H1 (cell line): ENCODE measurements at regions not wholly inside any gene's neighbourhood (a gene's known extent, or its start where the extent isn't known, plus 50 kb on each side); places are given as distances from the start of the nearest gene placed in this dataset.

Source experiments
- ATF2 ChIP-seq: IDR thresholded peaks from 2 replicates; pipeline ENCODE4 v1.6.1; 2012; ENCODE audit warnings: low read length, inconsistent platforms
- ATF3 ChIP-seq: IDR thresholded peaks from 2 replicates; pipeline ENCODE4 v1.6.1; 2011; ENCODE audit warnings: low read depth, mild to moderate bottlenecking, low read length; ENCODE audit not compliant: insufficient read depth
- CHD1 ChIP-seq: IDR thresholded peaks from 2 replicates; pipeline ENCODE4 v1.6.1; 2012; ENCODE audit warnings: low read depth, low read length, improper control_type of control experiment
- CTCF ChIP-seq, 3 experiments: IDR thresholded peaks; 1 replicate in 2 of 3; 2 replicates in 1 of 3; pipeline versions ENCODE4 v1.5.1 to v1.6.1; 2011; ENCODE audit warnings: low read length in 3 of 3, mild to moderate bottlenecking in 3 of 3, inconsistent platforms in 2 of 3, low read depth in 1 of 3, moderate library complexity in 1 of 3; ENCODE audit not compliant: insufficient read depth in 1 of 3; ENCODE audit errors: control extremely low read depth in 1 of 3
- EP300 ChIP-seq, 2 experiments: IDR thresholded peaks; 1 replicate in 1 of 2; 2 replicates in 1 of 2; pipeline ENCODE4 v1.6.1; 2011 to 2012; ENCODE audit warnings: low read depth in 2 of 2, low read length in 2 of 2, mild to moderate bottlenecking in 2 of 2, borderline replicate concordance in 1 of 2, inconsistent platforms in 1 of 2, moderate library complexity in 1 of 2
- RFX5 ChIP-seq: IDR thresholded peaks from 2 replicates; pipeline ENCODE4 v1.6.1; 2011; ENCODE audit warnings: low read depth, low read length, improper control_type of control experiment, borderline replicate concordance
- RXRA ChIP-seq: IDR thresholded peaks from 2 replicates; pipeline ENCODE4 v1.6.1; 2011; ENCODE audit warnings: low read depth, mild to moderate bottlenecking, low read length, moderate library complexity; ENCODE audit not compliant: insufficient read depth
- SAP30 ChIP-seq: fragments of 300-600 bp; sonication (generic); IDR thresholded peaks from 2 replicates; pipeline ENCODE4 v1.7.1; 2012; ENCODE audit warnings: low read length, moderate library complexity, mild to moderate bottlenecking, inconsistent platforms; ENCODE audit not compliant: insufficient read depth, insufficient replicate concordance
- SUZ12 ChIP-seq: fragments of 200-600 bp; sonication (generic); IDR thresholded peaks from 2 replicates; pipeline ENCODE4 v1.6.1; 2012; ENCODE audit warnings: mild to moderate bottlenecking, inconsistent platforms, low read length, moderate library complexity, mixed read lengths
- TAF1 ChIP-seq: IDR thresholded peaks from 2 replicates; pipeline ENCODE4 v1.6.1; 2011; ENCODE audit warnings: mild to moderate bottlenecking, low read depth, low read length
- USF2 ChIP-seq: IDR thresholded peaks from 2 replicates; pipeline ENCODE4 v1.6.1; 2011; ENCODE audit warnings: low read length, improper control_type of control experiment

- TF ChIP-seq SUZ12 (no peak), ATF2 (no peak), CHD1 (no peak), RFX5 (no peak), ATF3 (no peak), CTCF (IDR thresholded peaks at IDR 0.05; ENCODE audit: control extremely low read depth in 1 of 3, insufficient read depth in 1 of 3, low read depth in 1 of 3, low read length in 3 of 3) (no peak), SAP30 (no peak), EP300 (IDR thresholded peaks at IDR 0.05; ENCODE audit: borderline replicate concordance in 1 of 2, low read depth in 2 of 2, low read length in 2 of 2) (no peak), RXRA (no peak), TAF1 (no peak), USF2 (no peak)
Measured at GRCh38 chr14:101241147-101241546, 320.1 kb upstream of the DIO3 start.
